ENCODE measurements at regions not wholly inside any gene's neighbourhood (a gene's known extent, or its start where the extent isn't known, plus 50 kb on each side); places are given as distances from the start of the nearest gene placed in this dataset.
A peak's percentile ranks its signal among the peaks of the same experiment; 100 is the strongest.

GRCh38 chr7:155187061-155187785 is 110.5 kb upstream of the INSIG1 start:
- H3K9me3 ChIP-seq: peaks cover 23% of the 10 kb centered on the region
- no peak overlapping the region for H3K27ac ChIP-seq
- intact Hi-C loops (cut with DNase I): no loop called here
- H3K27me3 ChIP-seq (ENCODE audit: low read depth): peaks cover 3% of the 10 kb centered on the region
- no peak for TF ChIP-seq CTCF (IDR thresholded peaks at IDR 0.05)
- no peaks in the 10 kb centered on the region for H3K4me1 ChIP-seq
- H3K4me3 ChIP-seq: no peak overlapping the region
- DNase-seq: no peak
- no peak for ATAC-seq
- no peaks in the 10 kb centered on the region for H3K36me3 ChIP-seq

- Histone ChIP-seq H3K27ac (no peak overlapping the region), H3K4me1 (no peaks in the 10 kb centered on the region), H3K9me3 (peaks cover 23% of the 10 kb centered on the region), H3K27me3 (ENCODE audit: low read depth) (peaks cover 3% of the 10 kb centered on the region), H3K4me3 (no peak overlapping the region), H3K36me3 (no peaks in the 10 kb centered on the region)
- no peak for DNase-seq
- ATAC-seq: no peak
- no peak for TF ChIP-seq CTCF (IDR thresholded peaks at IDR 0.05)
- intact Hi-C loops (cut with DNase I): no loop called here
These were observed 109.3 kb upstream of the INSIG1 start for GRCh38 chr7:155188357-155188756.

- no peaks in the 10 kb centered on the region for H3K36me3 ChIP-seq
- H3K27me3 ChIP-seq (ENCODE audit: low read depth): peaks cover 3% of the 10 kb centered on the region
- intact Hi-C loops (cut with DNase I): no loop called here
- TF ChIP-seq CTCF (IDR thresholded peaks at IDR 0.05): no peak
- H3K4me1 ChIP-seq: no peaks in the 10 kb centered on the region
- no peak overlapping the region for H3K4me3 ChIP-seq
- H3K9me3 ChIP-seq: peaks cover 22% of the 10 kb centered on the region
- no peak for ATAC-seq
- no peak overlapping the region for H3K27ac ChIP-seq
- DNase-seq: no peak
These were observed 108.7 kb upstream of the INSIG1 start for GRCh38 chr7:155188821-155189581.

GRCh38 chr7:155189590-155189989 is 108.1 kb upstream of the INSIG1 start:
- DNase-seq: no peak
- Histone ChIP-seq H3K27ac (no peak overlapping the region), H3K4me1 (no peaks in the 10 kb centered on the region), H3K36me3 (no peaks in the 10 kb centered on the region), H3K27me3 (ENCODE audit: low read depth) (peaks cover 8% of the 10 kb centered on the region), H3K9me3 (peaks cover 17% of the 10 kb centered on the region), H3K4me3 (no peak overlapping the region)
- no peak for TF ChIP-seq CTCF (IDR thresholded peaks at IDR 0.05)
- ATAC-seq: no peak
- intact Hi-C loops (cut with DNase I): no loop called here

GRCh38 chr7:155190688-155191087 is 107.0 kb upstream of the INSIG1 start:
- no peaks in the 10 kb centered on the region for H3K4me1 ChIP-seq
- no peaks in the 10 kb centered on the region for H3K36me3 ChIP-seq
- DNase-seq (peak; percentile 72), ATAC-seq (peak; percentile 83)
- no peak overlapping the region for H3K4me3 ChIP-seq
- peak; percentile 83 for TF ChIP-seq CTCF (IDR thresholded peaks at IDR 0.05)
- intact Hi-C loops (cut with DNase I): loop anchor here (10.0 kb wide), 1 partner anchor 154 kb away; no protein-coding TSS in a partner anchor
- peaks cover 7% of the 10 kb centered on the region for H3K9me3 ChIP-seq
- peaks cover 8% of the 10 kb centered on the region for H3K27me3 ChIP-seq (ENCODE audit: low read depth)
- no peak overlapping the region for H3K27ac ChIP-seq

All from lower lobe of right lung (tissue), 2 donors.